MM.1S (cell line): ENCODE measurements at regions not wholly inside any gene's neighbourhood (a gene's known extent, or its start where the extent isn't known, plus 50 kb on each side); places are given as distances from the start of the nearest gene placed in this dataset.
"Not testable (repeated sequence)": the region's sequence is repeated elsewhere in the genome, so short reads cannot be mapped to it uniquely, and the experiment has no call there.

Source experiments
- CTCF ChIP-seq: fragments of 300-600 bp; sonication (generic); IDR thresholded peaks from 2 replicates; pipeline ENCODE4 v1.5.1; 2016; ENCODE audit warnings: antibody characterized with exemption, low read length, mixed read lengths
- EZH2 ChIP-seq: fragments of 300-600 bp; sonication (generic); optimal IDR thresholded peaks from 2 replicates; pipeline ENCODE3; 2017; ENCODE audit warnings: low read depth, mild to moderate bottlenecking, antibody characterized with exemption, low read length, mixed read lengths
- EZH2phosphoT487 ChIP-seq: fragments of 300-600 bp; sonication (generic); IDR thresholded peaks from 2 replicates; pipeline ENCODE4 v1.6.1; 2018; ENCODE audit warnings: antibody characterized with exemption, low read length

GRCh38 chr11:49439901-49440300, 231.5 kb upstream of the FOLH1 start:
- not testable (repeated sequence) for TF ChIP-seq CTCF, EZH2, EZH2phosphoT487
